GM10248 (cell line): ENCODE measurements at regions not wholly inside any gene's neighbourhood (a gene's known extent, or its start where the extent isn't known, plus 50 kb on each side); places are given as distances from the start of the nearest gene placed in this dataset.
"Not testable (repeated sequence)": the region's sequence is repeated elsewhere in the genome, so short reads cannot be mapped to it uniquely, and the experiment has no call there.

Experiments
- CTCF ChIA-PET: fragments of 300-600 bp; sonication (Branson Sonifier 250); formaldehyde crosslinking; extraction: SDS; loops from one replicate; lab custom pipeline; 2021; ENCODE audit warnings: antibody characterized with exemption; lab: Yijun Ruan, JAX
- POLR2A ChIA-PET: fragments of 350-650 bp; sonication (Branson Sonifier 250); formaldehyde crosslinking; extraction: SDS; loops from one replicate; lab custom pipeline; 2020; ENCODE audit warnings: antibody characterized with exemption; lab: Yijun Ruan, JAX
- DNase-seq: peaks from one replicate; pipeline ENCODE4 v3.0.0; 2012; ENCODE audit errors: extremely low spot score
- CTCF ChIP-seq: IDR thresholded peaks from 2 replicates; pipeline ENCODE4 v1.5.1; 2012; ENCODE audit warnings: mild to moderate bottlenecking, low read depth; ENCODE audit errors: extremely low read depth, missing control alignments, control extremely low read depth

- ChIA-PET CTCF (interaction anchor here (1.1 to 1.7 kb wide), 2 partner anchors 10 to 16 kb away, joined by 4 to 6 read pairs; no protein-coding TSS in a partner anchor), POLR2A (no interaction called here)
- no peak for TF ChIP-seq CTCF
- DNase-seq, result no peak
Observed at GRCh38 chr2:184455624-184456023, 142.7 kb upstream of the ZNF804A start.

- CTCF ChIA-PET, POLR2A ChIA-PET, DNase-seq: not testable (repeated sequence)
Observed at GRCh38 chr2:184456693-184457092, 141.6 kb upstream of the ZNF804A start.

- CTCF ChIA-PET, result interaction anchor here (1.1 to 1.3 kb wide), 2 partner anchors 9 to 11 kb away, joined by 3 to 4 read pairs; no protein-coding TSS in a partner anchor
- no peak for DNase-seq
- POLR2A ChIA-PET, result no interaction called here
- no peak for TF ChIP-seq CTCF
Observed at GRCh38 chr2:184463102-184463865, 135.0 kb upstream of the ZNF804A start.

- ChIA-PET POLR2A (no interaction called here), CTCF (interaction anchor here (1.1 to 1.3 kb wide), 2 partner anchors 9 to 12 kb away, joined by 3 to 4 read pairs; no protein-coding TSS in a partner anchor)
- DNase-seq, result no peak
- no peak for TF ChIP-seq CTCF
Observed at GRCh38 chr2:184463866-184464248, 134.5 kb upstream of the ZNF804A start.

- no peak for TF ChIP-seq CTCF
- DNase-seq, result no peak
- CTCF ChIA-PET, result no interaction called here
- POLR2A ChIA-PET, result no interaction called here
Observed at GRCh38 chr2:184468826-184469225, 129.5 kb upstream of the ZNF804A start.

- ChIA-PET POLR2A (no interaction called here), CTCF (interaction anchor here (1.3 kb wide), 1 partner anchor 9 kb away, joined by 3 read pairs; no protein-coding TSS in a partner anchor)
- TF ChIP-seq CTCF, result no peak
- DNase-seq, result no peak
Observed at GRCh38 chr2:184472481-184472880, 125.8 kb upstream of the ZNF804A start.

- ChIA-PET POLR2A (no interaction called here), CTCF (no interaction called here)
- DNase-seq, result no peak
- no peak for TF ChIP-seq CTCF
Observed at GRCh38 chr2:184481865-184482264, 116.5 kb upstream of the ZNF804A start.
